GM19467 (cell line): ENCODE measurements at regions not wholly inside any gene's neighbourhood (a gene's known extent, or its start where the extent isn't known, plus 50 kb on each side); places are given as distances from the start of the nearest gene placed in this dataset.

Experiments
- ATAC-seq: cut with Tn5 transposase; IDR thresholded peaks from one replicate; pipeline ENCODE4 v1.9.1; 2021; ENCODE audit warnings: mild to moderate bottlenecking, moderate library complexity; ENCODE audit not compliant: unreplicated experiment

DNA sequence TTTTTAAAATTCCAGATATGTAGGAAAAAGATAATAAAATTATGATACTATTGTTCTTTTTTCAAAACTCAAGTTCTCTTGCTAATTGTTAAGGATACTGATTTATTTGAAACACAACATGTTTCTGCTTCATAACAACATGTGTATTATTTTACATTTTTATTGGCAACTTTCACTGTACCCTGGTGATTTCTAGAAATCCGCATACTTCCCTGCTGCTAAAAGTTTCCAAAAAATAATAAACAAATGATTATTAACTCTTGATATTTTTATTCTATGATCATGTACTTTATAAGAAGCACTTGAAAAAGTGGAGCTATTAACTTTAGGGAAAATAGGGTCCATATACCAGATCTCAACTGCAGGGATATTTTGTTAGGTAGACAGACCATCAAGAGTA, 71.2 kb upstream of the HCCS start:
- ATAC-seq: no peak

DNA sequence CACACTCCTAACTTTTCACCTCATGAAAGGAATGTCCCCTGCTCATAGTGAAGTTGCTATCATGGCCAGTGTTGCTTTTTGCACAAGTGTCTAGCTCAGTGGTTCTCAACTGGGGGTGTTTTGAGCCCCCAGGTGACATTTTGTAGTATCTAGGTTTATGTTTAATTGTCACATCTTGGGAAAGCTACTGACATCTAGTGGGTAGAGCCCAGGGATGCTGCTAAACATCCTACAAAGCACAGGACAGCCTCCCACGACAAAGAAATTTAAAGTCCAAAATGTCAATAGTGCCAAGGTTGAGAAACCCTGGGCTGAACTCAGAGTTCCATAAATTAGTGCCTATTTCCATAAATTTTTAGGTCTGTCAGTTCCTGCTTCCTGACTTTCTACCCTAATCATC, 70.7 kb upstream of the HCCS start:
- ATAC-seq: no peak

DNA sequence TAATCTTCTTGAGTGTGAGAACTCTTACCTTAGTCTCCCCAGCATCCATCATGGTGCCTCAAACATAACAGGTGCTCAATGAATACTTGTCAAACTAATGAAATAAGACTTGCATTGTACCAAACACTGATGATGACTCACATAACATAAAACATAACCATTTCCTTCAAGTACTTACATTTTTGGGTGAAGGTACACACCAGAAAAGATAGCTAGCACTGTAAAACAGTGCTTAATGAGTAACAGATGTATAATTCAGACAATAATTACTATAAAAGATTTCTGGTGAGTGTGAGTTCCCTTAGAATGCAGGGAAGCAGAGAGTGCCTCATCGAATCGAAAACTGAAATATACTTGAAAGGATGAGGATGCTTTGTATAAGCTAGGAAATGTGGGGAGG, 70.1 kb upstream of the HCCS start:
- no peak for ATAC-seq

DNA sequence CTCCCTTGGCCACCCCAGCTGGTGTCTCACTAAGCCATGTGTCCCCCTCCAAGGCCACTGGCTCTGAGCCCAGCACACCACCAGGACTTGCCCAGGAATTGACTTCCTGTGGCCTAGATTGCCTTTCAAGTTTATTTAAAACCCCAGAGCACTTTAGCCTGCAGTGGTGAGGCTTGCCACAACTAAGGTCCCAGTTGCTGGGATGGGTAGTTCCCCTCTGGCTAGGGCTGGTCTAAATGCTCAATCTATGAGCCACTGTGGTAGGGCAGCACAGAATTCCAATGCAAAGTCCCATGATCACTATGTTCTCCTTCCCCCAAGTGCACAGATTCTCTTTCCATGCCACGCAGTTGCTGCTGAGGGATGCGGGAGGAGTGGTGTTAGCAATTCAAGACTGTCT, 61.1 kb upstream of the HCCS start:
- ATAC-seq: no peak

DNA sequence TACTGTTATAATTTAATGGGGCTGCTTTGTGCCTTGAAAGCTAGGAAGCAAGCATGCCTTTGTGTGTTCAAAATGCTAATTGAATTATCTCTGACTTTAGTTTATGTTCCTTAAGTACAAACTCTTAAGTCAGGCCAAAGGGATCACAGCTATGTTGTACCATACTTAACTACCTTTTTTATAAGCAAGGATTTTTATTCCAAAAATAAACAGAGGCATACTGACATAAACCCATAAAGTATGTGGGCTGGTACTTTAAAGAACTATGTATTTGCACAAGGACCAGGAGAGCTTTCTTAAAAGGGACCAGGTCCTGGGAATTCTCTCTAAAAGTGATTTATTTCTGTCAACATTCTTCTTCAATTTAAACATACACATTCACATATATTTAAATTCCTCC, 57.8 kb upstream of the HCCS start:
- no peak for ATAC-seq

DNA sequence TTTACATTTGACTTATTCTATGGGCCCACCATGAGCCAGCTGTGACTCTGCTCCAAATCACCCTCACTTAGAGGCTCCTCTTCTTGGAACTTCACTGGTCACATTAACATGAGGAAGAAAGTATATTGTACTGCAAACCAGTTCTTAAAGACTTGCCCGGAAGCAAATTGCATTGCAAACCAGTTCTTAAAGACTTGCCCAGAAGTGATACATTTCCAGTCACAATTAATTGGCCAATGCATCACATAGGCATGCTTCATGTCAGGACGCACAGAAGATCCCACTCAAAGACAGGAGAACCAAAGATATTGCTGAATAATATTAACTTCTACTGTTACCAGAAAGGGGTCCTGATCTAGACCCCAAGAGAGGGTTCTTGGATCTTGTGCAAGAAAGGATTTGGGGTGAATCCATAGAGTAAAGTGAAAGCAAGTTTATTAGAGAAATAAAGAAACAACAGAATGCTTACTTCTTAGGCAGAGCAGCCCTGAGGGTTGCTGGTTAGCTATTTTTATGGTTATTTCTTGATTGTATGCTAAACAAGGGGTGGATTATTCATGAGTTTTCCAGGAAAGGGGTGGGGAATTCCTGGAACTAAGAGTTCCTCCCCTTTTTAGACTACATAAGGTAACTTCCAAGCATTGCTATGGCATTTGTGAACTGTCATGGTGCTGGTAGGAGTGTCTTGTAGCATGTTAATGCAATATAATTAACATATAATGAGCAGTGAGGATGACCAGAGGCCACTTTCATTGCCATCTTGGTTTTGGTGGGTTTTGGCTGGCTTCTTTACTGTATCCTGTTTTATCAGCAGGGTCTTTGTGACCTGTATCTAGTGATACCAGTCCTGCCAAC, 54.6 kb upstream of the HCCS start:
- ATAC-seq: no peak

DNA sequence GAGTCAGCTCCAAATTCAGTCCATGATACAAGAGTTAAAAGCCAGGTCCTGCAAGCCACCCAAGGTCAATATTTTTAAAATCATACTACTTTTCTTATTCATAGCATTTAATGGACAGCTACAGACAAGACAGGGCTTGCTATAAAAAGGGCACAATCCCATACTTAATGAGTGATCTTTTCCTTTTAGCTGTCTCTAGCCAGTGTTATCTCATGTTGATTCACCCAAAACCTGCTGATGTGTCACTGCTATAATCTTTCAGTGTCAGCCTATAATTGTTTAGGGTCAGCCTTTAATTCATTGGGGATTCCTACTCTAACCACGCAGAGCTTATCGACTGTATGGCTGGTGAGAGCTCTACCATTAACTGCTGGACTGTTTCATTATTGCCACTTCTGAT, 51.2 kb upstream of the HCCS start:
- no peak for ATAC-seq
